WI38 (cell line): ENCODE measurements at regions not wholly inside any gene's neighbourhood (a gene's known extent, or its start where the extent isn't known, plus 50 kb on each side); places are given as distances from the start of the nearest gene placed in this dataset.

Experiments used
- H3K4me3 ChIP-seq: 2 replicates; pipeline ENCODE4 v1.5.1; 2011; ENCODE audit warnings: low read depth, mild to moderate bottlenecking, control low read depth, low read length
- TF ChIP-seq, protein P1 (sequence below): IDR thresholded peaks from 2 replicates; pipeline ENCODE4 v1.5.1; 2012; ENCODE audit warnings: low read depth, mild to moderate bottlenecking, control low read depth, low read length

DNA sequence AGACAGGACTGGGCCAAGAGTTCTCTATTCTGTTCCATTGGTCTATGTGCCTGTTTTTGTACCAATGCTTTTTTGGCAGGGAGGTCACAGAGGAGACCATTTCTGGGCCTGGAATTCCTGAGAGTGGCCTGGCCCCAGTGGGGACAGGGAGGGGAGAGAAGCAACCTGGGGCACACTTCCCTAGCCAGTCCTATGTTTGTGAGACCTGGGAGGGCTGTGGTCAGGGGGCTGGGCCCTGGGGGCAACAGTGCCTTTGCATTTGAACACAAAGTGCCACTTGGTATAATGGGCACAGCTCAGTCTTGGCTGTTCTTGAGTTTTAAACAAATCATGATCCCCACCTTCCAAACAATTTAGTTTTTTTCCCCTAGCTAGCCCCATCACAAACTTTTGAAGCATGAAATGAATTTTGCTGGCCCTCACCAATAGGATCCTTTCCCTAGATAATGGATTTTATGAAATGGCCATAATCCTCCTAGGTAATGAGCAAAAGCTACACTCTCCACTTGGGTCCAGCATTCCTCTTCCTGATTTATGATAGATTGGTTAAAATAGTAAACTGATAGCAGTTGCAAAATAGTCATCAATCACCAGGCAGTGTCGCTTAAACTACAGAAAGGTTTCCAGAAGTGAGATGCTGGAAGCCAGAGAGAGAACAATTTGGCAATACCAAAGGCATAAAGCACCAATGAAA is 133.5 kb downstream of the GLI2 start:
- TF ChIP-seq, protein P1, sequence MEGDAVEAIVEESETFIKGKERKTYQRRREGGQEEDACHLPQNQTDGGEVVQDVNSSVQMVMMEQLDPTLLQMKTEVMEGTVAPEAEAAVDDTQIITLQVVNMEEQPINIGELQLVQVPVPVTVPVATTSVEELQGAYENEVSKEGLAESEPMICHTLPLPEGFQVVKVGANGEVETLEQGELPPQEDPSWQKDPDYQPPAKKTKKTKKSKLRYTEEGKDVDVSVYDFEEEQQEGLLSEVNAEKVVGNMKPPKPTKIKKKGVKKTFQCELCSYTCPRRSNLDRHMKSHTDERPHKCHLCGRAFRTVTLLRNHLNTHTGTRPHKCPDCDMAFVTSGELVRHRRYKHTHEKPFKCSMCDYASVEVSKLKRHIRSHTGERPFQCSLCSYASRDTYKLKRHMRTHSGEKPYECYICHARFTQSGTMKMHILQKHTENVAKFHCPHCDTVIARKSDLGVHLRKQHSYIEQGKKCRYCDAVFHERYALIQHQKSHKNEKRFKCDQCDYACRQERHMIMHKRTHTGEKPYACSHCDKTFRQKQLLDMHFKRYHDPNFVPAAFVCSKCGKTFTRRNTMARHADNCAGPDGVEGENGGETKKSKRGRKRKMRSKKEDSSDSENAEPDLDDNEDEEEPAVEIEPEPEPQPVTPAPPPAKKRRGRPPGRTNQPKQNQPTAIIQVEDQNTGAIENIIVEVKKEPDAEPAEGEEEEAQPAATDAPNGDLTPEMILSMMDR = no peak
- H3K4me3 ChIP-seq = no peak overlapping the region

DNA sequence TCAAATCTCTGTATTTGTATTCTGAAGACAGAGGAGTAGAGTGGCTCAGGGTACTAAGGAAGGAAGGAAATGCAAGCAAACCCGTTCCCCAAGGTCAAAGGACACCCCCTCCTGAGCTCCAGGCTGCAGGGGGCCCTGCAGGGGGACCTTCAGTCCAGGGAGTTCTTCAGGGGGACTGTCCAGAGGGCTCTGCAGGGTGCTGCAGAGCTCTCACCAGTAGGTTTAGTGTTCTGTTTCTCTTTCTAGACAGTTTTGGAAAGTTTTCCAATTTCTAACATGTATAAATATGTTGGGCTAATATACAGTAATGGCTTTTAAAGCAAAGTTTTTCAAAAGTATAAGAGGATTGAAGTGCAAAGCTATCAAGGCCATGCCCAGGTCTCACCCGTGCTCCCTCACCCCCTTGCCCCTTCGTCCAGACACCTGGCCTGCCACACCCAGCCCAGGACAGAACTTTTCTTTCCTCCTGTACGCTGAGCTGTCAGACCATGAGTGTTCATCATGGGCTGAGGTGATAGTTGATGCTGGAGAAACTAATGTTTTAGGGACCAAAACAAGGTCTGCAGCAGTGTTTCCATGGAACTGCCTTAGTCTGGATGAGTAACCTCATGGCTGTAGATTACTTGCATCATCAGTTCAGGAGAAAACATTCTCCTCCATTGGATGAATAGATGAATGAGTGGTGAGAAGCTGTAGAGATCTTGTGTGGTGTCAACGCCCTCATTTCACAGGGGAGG is 134.2 kb downstream of the GLI2 start:
- TF ChIP-seq, protein P1 = no peak
- no peak overlapping the region for H3K4me3 ChIP-seq

DNA sequence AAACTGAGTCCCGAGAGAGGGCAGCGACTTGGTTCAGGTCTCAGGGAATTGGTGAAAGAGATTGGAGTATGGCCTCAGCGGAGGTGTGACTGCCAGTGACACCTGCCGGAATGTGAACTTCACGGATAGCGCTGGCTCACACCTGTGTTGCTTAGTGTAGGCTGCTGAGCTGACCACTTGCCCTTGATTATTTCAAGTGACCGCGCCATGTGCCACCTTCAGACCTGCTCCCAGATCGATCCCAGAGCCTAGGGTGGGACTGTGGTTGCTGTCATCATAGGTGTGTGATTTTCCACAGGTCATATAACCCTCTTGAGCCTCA is 134.8 kb downstream of the GLI2 start:
- H3K4me3 ChIP-seq = no peak overlapping the region
- TF ChIP-seq, protein P1 = no peak

DNA sequence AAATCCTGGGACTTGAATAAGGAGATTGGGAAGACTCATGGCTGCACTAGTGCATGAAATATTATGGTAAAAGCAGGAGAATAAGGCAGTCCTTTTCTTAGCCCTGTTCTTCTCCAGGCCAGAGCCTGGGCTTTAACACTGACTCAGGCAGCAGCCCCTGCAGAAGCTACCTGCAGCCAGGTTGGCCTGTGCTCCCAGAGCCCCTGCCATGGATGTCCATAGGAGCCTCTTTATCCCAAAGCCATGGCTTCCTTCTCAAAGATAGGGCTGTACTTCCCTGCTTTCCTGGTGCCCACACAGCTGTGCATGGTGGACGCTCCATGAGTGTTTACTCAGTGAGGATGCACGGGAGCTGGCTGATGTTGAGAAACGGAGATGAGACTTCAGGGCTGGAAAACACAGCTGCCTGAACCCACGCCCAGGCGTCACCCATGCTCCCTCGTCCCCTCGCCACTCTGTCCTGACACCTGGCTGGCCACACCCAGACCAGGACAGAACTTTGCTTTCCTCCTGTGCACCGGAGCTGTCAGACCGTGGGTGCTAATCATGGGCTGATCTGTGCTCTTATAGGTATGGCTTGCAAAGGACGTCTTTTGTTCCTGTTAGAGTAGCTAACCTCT is 135.5 kb downstream of the GLI2 start:
- H3K4me3 ChIP-seq = no peak overlapping the region
- TF ChIP-seq, protein P1 = no peak

DNA sequence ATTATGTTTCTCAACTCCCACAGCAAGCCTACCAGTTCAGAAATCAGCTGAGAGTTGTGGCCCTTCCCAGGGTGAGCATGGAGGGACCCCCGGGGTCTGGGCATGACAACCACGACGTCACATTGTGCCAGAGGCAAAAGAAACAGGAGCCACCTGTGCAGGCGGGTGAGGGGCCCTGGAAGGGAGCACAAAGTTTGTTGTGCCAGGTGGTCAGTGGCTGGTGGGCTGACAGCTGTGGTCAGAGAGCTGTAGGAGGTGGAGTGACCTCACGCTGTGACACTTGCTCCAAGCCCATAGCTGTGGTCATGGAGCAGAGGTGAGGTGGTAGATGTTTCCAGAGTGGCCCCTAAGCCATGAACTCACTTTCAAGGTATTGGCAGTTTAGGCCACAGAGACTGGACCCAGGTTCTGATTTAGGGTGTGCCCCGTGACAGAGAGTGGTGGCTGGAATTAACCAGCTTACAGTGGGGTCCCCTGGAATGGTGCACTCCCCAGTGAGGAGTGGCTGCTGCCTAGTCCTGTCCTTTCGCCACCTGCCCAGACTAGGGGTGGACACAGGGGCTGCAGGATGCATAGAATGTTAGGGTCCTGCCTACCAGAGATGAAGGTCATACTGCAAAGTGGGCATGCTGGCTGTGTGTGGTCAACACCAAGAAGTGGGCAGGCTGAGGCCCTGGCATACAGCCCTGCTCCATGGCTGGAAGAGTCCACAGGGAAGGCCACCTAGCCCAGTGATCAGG is 136.4 kb downstream of the GLI2 start:
- TF ChIP-seq, protein P1 = no peak
- H3K4me3 ChIP-seq = no peak overlapping the region

DNA sequence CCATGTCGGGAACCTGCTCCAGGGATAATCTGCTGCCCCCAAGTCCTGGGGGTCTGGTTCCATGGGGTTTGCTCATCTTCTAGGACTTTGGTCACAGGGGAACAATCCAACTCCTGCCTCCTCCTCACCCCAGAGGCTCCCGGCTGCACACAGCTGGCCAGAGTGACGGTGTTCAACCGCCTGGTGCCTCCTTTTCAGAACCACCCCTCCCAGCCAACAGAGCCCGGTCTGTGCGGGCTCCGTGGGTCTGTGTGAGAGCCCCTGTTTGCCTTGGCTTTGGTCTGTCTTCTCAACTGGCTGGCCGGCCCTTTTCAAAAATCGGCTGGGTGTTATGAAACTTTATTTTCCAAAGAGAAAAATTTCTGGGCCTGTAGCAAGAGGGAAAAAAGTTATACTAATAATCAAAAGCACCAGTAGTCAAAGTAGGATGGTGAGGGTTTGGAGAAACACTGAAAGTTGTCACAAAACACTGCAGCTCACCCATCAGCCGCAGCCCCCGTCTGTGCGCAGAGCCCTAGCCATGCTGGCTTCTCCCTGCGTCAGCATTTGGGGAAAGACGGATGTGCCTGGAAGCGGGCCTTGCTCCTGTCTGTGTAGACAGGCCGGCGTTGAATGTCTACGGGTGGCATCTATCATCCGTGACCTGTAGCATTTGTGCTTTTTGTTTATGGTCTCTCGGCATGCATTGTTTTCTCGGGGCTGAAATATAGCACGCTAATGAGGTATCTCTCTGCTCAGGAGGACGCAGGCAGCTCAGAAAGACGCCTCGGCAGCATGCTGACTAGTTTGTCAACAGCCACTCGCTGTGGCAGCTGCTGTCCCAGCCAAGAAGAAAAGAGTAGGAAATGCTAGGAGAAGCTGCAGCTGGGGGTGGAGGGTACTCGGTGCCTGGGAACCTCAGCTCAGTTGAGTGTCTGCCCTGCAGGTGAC is 138.6 kb downstream of the GLI2 start:
- H3K4me3 ChIP-seq = no peak overlapping the region
- TF ChIP-seq, protein P1 = no peak
